NCI-H524 (cell line): ENCODE measurements at regions not wholly inside any gene's neighbourhood (a gene's known extent, or its start where the extent isn't known, plus 50 kb on each side); places are given as distances from the start of the nearest gene placed in this dataset.
"Not testable (repeated sequence)": the region's sequence is repeated elsewhere in the genome, so short reads cannot be mapped to it uniquely, and the experiment has no call there.

Experiments used
- DNase-seq, 2 experiments: peaks; one replicate each; lab custom pipeline; 2025; lab: John Stamatoyannopoulos, UW

- peak in 1 of 2 experiments; percentile 7 for DNase-seq
These were observed 425.2 kb upstream of the VSTM2A start for GRCh38 chr7:54116956-54117355.

DNA sequence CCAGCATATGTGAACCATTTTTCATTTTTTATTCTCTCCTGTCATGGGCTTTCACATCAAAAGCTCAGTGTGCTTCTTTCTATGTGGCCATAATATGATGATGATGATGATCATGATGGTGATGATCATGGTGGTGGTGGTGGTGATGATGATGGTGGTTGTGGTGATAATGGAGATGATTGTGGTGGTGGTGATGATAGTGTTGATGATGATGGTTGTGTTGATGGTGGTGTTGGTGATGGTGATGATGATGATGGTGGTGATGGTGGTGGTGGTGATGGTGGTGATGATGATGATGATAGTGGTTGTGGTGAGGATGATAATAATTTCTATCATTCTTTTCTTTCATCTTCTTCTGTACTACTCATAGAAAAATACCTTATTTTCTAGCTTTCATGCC lies 413.1 kb upstream of the VSTM2A start:
- DNase-seq = no peak

DNA sequence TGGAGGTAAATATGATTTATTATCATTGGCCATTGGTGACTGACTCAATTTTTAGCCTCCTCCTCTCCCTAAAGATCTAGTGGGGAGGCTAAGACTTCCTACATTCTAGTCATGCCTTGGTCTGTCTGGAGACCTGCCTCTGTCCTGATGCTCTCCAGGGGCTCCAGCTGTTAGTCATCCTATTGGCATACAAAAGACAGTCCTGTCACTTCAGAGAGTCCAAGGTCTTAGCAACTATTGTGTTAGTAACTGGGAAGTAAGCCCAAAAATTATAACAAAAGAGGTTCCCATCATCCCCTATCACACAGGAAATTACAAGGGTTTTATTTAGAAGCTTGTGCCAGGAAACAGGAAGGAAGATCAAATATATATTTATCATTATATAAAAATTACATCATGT lies 400.6 kb upstream of the VSTM2A start:
- DNase-seq = no peak

- no peak for DNase-seq
These were observed 396.5 kb upstream of the VSTM2A start for GRCh38 chr7:54145716-54146115.

GRCh38 chr7:54153462-54153861 lies 388.7 kb upstream of the VSTM2A start:
- no peak for DNase-seq

DNA sequence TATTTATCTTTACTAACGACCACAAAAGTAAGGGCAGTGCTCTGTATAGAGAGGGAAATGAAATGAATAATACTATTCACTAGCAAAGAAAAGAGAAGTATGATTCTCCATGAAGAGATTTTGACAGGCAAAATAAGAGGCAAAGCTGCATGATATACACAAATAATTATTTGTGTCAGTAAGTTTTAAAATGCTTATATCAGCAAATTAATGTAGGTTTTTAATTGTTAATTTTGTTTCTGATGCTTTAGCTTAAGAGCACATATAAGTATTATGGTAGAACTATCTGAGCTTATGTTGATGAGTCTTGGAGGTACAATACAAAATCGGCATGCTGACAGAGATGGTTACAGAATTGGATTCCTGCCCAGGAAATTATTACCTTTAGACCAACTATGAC lies 383.1 kb upstream of the VSTM2A start:
- no peak for DNase-seq

GRCh38 chr7:54161621-54162020 lies 380.6 kb upstream of the VSTM2A start:
- DNase-seq = no peak

- no peak for DNase-seq
These were observed 375.8 kb upstream of the VSTM2A start for GRCh38 chr7:54166419-54166818.

DNA sequence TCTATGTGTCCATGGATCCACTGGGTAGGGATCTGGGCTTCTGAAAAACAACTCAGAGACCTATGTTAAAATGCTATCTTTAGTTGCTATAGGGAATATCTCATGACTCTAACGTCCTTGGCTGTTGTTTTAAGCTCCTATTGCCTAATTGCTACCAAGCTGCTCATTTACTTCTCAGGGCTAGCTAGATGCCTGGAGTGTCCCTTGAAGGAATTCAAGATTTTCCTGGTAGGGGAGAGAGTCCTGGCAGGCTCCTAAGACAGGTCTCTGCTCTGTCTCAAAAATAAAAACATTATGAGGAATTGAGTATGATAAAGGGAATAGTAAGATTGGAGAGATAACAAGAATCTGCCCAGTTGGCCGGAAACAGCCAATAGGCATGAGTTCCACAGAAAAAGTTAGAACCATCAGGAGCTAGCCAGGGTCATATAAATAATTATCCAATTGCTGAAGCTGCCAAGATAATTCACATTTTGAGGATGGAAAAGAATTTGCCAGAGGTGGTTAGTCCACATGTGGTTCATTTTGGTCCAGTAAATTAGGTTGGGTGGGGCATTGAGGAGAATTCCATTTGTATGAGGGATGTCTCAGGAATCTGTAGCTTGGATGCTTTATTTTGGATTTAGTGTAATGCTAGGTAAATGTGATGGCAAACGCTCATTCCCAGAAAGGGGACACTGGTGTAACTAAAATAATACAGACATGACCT lies 362.7 kb upstream of the VSTM2A start:
- DNase-seq = no peak

GRCh38 chr7:54180796-54181195 lies 361.4 kb upstream of the VSTM2A start:
- no peak for DNase-seq

DNA sequence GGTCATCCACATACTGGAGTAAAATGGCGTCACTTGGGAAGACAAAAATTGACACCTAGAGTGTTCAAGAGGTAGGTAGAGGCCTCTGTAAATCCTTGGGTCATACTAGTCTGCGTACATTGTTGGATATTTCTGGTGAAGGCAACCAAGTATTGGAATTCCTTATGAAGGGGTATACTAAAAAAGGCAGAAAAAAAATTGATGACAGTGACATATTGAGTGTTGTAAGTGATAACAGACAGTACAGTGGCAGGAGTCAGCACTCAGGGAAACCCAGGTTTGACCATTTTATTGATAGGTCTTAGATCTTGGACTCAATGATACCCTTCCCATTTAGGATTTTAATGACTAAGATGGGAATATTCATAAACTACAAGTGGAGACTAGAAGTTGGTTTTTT lies 359.1 kb upstream of the VSTM2A start:
- DNase-seq = no peak

GRCh38 chr7:54186336-54186735 lies 355.8 kb upstream of the VSTM2A start:
- DNase-seq = no peak

DNA sequence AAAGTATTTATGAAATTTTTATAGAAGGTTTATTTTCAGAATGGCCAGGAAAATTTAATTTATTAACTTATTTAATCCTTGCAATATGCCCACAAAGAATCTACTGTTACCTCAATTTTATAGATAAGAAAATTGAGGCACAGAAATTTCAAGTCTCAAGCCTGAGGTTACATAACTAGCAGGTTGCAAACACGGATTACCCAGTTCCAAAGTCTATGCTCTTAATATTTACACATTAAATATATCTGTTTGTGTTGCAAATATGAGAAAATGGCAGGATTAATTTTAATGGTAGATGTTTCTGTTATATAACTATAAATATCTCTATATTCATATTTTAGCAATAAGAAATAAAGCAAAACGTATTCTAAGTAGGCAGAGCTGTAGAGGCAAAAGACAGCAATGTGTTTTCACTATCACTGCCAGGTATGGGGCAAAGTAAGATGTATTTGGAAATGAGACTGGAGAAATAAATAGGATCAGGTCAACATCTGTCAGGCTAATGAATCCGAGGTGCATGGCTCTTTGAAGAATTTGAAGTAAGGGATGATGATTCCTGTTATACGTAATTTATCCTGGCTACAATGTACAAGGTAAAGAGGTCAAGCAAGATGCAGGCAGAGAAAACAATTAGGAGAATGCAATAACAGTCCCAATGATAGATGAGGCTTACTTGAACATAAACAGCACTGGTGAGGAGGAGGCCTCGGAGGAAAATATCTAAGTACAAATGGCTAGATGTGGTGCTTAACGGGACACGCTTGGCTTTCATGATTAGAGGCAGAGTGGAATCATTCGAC lies 354.1 kb upstream of the VSTM2A start:
- DNase-seq = no peak

- no peak for DNase-seq
These were observed 353.3 kb upstream of the VSTM2A start for GRCh38 chr7:54188843-54189242.

- no peak for DNase-seq
These were observed 352.8 kb upstream of the VSTM2A start for GRCh38 chr7:54189330-54189729.

GRCh38 chr7:54201501-54201900 lies 340.7 kb upstream of the VSTM2A start:
- no peak for DNase-seq

DNA sequence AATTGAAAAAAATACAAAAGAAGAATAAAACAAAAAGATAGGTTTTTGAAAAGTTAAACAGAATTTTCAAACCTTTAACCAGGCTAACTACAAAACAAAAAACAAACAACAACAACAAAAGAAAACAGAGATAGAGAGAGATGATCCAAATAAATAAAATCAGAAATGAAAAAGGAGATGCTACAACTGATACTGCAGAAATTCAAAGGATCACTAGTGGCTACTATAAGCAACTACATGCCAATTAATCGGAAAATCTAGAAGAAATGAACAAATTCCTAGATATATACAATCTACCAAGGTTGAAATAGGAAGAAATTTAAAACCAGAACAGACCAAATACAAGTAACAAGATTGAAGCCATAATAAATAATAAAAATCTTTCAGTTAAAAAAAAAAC lies 326.8 kb upstream of the VSTM2A start:
- DNase-seq = no peak

DNA sequence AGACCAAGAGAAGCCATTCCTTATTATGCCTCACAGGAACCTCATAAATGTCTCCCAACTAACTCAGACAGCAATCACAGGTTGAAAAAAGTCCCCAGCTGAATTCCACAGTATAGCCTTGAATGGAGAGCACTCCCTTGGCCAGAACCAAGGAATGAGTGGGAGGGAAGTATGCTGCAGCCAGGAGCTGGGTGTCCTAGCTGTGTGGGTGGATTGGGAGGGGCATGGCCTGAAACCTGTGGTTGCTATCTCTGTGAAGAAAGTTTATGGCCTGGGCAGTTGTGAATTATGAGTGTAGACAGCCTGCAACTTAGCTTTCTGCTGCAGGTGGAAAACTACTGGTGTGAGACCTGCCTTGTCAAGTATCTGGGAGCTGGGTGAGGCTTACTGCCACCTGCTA lies 316.1 kb upstream of the VSTM2A start:
- DNase-seq = not testable (repeated sequence)

DNA sequence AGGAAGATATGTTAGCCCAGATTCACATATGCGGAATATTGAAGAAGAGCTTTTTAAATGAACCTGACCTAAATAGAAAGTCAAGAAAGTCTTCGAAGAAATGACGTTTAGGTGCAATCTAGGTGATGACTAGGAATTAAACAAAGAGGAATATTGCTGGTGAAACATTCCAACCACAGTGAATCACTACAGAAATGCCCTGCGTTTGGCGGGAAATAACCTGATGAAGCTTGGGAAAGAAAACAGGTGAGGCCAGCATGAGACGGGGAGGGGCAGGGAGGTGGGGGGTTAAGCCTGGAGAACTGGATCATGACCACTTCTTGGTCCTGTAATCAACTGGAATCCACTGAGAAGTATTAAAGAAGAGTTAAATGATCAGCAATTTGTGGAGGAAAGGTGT lies 299.4 kb upstream of the VSTM2A start:
- DNase-seq = no peak

DNA sequence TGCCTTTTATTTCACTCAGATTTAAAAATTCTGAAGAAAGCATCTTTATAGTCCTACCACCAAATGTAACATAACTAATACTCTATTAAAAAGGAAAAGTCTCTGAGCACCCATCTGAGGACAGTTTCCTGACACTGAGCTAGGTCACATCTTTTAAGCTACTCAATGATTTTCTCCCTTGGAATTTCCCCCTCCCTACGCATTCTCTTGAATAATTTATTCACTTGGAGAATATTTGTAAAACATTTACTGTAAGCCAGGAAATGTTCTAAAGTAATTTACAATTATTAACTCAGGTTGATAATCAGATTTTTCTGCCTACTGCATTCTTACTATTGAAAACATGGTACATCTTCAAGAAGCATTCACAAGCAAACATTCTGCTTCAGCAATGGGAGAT lies 297.2 kb upstream of the VSTM2A start:
- DNase-seq = no peak

GRCh38 chr7:54249686-54250085 lies 292.5 kb upstream of the VSTM2A start:
- DNase-seq = no peak

GRCh38 chr7:54252256-54253035 lies 289.7 kb upstream of the VSTM2A start:
- peak; percentile 23 to 76 for DNase-seq

DNA sequence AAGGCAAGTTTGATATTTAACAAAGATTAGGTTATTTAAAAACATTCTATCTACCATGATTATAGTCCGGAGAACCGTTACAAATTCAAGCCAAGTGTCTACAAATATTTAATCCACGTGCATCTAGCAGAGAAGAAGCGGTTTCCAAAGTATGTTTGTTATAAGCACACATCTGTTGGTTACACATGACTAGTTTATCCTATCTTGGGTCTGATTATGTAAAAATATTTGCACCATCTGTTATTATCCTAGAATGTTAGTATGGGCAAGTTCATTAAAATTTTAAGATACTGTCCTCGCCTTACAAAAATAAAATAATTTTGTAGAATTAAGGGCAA lies 289.2 kb upstream of the VSTM2A start:
- DNase-seq = peak; percentile 5 to 77
